GM12864 (cell line): ENCODE measurements at regions not wholly inside any gene's neighbourhood (a gene's known extent, or its start where the extent isn't known, plus 50 kb on each side); places are given as distances from the start of the nearest gene placed in this dataset.

Experiments used
- DNase-seq: peaks from one replicate; pipeline ENCODE4 v3.0.0-alpha.2; 2011; ENCODE audit warnings: low read depth
- H3K4me3 ChIP-seq: 2 replicates; pipeline ENCODE4 v1.5.1; 2011; ENCODE audit warnings: mild to moderate bottlenecking, low read depth, low read length, control low read depth
- CTCF ChIP-seq: IDR thresholded peaks from 2 replicates; pipeline ENCODE4 v1.5.1; 2011; ENCODE audit warnings: low read depth, mild to moderate bottlenecking, moderate library complexity, low read length, control low read depth, inconsistent platforms; ENCODE audit errors: missing control alignments

- no peak overlapping the region for H3K4me3 ChIP-seq
- TF ChIP-seq CTCF, result no peak
- DNase-seq, result no peak
Observed at GRCh38 chr5:67605730-67606585, 409.4 kb upstream of the CD180 start.

GRCh38 chr5:67591491-67591890, 394.9 kb upstream of the CD180 start:
- TF ChIP-seq CTCF, result no peak
- DNase-seq, result no peak
- H3K4me3 ChIP-seq, result no peak overlapping the region

- no peak overlapping the region for H3K4me3 ChIP-seq
- no peak for TF ChIP-seq CTCF
- DNase-seq, result no peak
Observed at GRCh38 chr5:67588389-67588788, 391.8 kb upstream of the CD180 start.

GRCh38 chr5:67581203-67581602, 384.6 kb upstream of the CD180 start:
- peak; percentile 7 for DNase-seq
- no peak for TF ChIP-seq CTCF
- H3K4me3 ChIP-seq, result no peak overlapping the region

GRCh38 chr5:67578011-67578410, 381.4 kb upstream of the CD180 start:
- H3K4me3 ChIP-seq, result no peak overlapping the region
- DNase-seq, result no peak
- no peak for TF ChIP-seq CTCF

- H3K4me3 ChIP-seq, result no peak overlapping the region
- no peak for DNase-seq
- no peak for TF ChIP-seq CTCF
Observed at GRCh38 chr5:67577424-67577823, 380.8 kb upstream of the CD180 start.

GRCh38 chr5:67576112-67576511, 379.5 kb upstream of the CD180 start:
- no peak for DNase-seq
- TF ChIP-seq CTCF, result no peak
- no peak overlapping the region for H3K4me3 ChIP-seq
